ENCODE measurements at regions not wholly inside any gene's neighbourhood (a gene's known extent, or its start where the extent isn't known, plus 50 kb on each side); places are given as distances from the start of the nearest gene placed in this dataset.
A peak's percentile ranks its signal among the peaks of the same experiment; 100 is the strongest.

DNA sequence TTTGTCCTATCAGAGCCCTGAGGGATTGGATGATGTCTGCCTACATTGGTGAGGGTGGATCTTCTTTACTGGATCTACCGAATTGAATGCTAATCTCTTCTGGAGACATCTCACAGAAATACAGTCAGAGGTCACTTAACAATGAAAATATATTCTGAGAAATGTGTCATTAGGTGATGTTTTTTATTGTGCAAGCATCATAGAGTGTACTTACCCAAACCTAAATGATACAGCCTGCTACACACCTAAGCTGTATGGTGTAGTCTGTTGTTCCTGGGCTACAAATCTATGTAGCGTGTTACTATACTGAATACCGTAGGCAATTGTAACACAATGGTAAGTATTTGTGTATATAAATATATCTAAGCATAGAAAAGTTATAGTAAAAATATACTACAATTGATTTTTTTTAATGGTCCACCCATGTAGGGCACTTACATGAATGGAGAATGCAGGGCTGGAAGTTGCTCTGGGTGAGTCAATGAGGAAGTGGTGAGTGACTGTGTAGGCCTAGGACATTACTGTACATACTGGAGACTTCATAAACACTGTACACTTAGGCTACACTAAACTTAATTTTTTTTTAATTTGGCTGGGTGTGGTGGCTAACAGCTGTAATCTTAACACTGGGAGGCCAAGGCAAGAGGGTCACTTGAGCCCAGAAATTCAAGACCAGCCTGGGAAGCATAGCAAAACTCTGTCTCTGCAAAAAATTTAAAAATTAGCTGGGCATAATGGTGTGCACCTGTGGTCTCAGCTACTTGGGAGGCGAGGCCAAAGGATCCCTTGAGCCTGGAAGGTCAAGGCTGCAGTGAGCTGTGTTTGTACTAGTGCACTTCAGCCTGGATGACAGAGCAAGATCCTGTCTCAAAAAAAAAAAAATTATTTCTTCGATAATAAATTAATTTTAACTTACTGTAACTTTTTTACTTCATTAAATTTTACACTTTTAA is 226.3 kb upstream of the UBE2E3 start:
- Histone ChIP-seq H3K27me3 (ENCODE audit: insufficient read depth, poor library complexity, severe bottlenecking) (no peaks in the 10 kb centered on the region), H3K4me3 (replicated peaks; ENCODE audit: insufficient read depth, low read length) (no peak overlapping the region), H3K27ac (replicated peaks) (no peak overlapping the region)
- no peak for DNase-seq (ENCODE audit: low read depth in 1 of 2, low spot score in 1 of 2)
- TF ChIP-seq POLR2AphosphoS5 (IDR thresholded peaks at IDR 0.05; ENCODE audit: low read depth) = no peak
- TF ChIP-seq SPI1 (IDR thresholded peaks at IDR 0.05; ENCODE audit: borderline replicate concordance, low read depth) = peak; percentile 60

DNA sequence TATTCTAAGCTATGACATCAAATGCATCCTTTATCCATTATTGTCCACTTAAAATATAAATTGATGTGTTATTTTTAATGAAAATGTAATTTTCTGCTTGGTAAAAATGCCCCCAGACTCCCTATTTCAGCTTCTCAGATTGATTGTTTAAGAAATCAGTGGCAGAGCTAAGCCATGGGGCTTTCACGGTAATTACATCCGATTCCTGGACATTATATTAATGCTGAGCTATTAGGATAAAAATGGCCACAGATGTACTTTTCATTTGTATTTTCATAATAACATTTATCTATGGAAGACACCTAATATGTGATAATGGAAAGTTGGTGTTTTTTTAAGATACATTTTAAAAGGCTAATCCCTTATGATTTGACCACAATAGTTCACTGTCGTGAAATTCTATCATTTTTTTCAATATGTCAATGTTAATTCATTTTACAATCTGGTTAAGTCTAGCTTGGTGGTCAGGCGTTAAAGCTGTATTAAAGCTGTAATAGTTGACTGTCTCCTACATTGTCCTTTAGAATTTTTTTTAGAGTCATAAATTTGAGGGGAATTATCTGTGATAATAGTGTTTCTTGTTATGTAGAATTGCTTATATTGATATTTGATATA is 229.0 kb upstream of the UBE2E3 start:
- Histone ChIP-seq H3K27ac (replicated peaks) (no peak overlapping the region), H3K27me3 (ENCODE audit: insufficient read depth, poor library complexity, severe bottlenecking) (no peaks in the 10 kb centered on the region), H3K4me3 (replicated peaks; ENCODE audit: insufficient read depth, low read length) (no peak overlapping the region)
- no peak for DNase-seq (ENCODE audit: low read depth in 1 of 2, low spot score in 1 of 2)
- no peak for TF ChIP-seq POLR2AphosphoS5 (IDR thresholded peaks at IDR 0.05; ENCODE audit: low read depth)
- TF ChIP-seq, protein P1, sequence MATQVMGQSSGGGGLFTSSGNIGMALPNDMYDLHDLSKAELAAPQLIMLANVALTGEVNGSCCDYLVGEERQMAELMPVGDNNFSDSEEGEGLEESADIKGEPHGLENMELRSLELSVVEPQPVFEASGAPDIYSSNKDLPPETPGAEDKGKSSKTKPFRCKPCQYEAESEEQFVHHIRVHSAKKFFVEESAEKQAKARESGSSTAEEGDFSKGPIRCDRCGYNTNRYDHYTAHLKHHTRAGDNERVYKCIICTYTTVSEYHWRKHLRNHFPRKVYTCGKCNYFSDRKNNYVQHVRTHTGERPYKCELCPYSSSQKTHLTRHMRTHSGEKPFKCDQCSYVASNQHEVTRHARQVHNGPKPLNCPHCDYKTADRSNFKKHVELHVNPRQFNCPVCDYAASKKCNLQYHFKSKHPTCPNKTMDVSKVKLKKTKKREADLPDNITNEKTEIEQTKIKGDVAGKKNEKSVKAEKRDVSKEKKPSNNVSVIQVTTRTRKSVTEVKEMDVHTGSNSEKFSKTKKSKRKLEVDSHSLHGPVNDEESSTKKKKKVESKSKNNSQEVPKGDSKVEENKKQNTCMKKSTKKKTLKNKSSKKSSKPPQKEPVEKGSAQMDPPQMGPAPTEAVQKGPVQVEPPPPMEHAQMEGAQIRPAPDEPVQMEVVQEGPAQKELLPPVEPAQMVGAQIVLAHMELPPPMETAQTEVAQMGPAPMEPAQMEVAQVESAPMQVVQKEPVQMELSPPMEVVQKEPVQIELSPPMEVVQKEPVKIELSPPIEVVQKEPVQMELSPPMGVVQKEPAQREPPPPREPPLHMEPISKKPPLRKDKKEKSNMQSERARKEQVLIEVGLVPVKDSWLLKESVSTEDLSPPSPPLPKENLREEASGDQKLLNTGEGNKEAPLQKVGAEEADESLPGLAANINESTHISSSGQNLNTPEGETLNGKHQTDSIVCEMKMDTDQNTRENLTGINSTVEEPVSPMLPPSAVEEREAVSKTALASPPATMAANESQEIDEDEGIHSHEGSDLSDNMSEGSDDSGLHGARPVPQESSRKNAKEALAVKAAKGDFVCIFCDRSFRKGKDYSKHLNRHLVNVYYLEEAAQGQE (IDR thresholded peaks at IDR 0.05; ENCODE audit: insufficient replicate concordance, low read depth) = no peak
- TF ChIP-seq, protein P2, sequence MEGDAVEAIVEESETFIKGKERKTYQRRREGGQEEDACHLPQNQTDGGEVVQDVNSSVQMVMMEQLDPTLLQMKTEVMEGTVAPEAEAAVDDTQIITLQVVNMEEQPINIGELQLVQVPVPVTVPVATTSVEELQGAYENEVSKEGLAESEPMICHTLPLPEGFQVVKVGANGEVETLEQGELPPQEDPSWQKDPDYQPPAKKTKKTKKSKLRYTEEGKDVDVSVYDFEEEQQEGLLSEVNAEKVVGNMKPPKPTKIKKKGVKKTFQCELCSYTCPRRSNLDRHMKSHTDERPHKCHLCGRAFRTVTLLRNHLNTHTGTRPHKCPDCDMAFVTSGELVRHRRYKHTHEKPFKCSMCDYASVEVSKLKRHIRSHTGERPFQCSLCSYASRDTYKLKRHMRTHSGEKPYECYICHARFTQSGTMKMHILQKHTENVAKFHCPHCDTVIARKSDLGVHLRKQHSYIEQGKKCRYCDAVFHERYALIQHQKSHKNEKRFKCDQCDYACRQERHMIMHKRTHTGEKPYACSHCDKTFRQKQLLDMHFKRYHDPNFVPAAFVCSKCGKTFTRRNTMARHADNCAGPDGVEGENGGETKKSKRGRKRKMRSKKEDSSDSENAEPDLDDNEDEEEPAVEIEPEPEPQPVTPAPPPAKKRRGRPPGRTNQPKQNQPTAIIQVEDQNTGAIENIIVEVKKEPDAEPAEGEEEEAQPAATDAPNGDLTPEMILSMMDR (IDR thresholded peaks at IDR 0.05; ENCODE audit: insufficient read depth, low read length) = no peak
- TF ChIP-seq GABPA (IDR thresholded peaks at IDR 0.05; ENCODE audit: low read depth) = no peak
- TF ChIP-seq SPI1 (IDR thresholded peaks at IDR 0.05; ENCODE audit: borderline replicate concordance, low read depth) = no peak

DNA sequence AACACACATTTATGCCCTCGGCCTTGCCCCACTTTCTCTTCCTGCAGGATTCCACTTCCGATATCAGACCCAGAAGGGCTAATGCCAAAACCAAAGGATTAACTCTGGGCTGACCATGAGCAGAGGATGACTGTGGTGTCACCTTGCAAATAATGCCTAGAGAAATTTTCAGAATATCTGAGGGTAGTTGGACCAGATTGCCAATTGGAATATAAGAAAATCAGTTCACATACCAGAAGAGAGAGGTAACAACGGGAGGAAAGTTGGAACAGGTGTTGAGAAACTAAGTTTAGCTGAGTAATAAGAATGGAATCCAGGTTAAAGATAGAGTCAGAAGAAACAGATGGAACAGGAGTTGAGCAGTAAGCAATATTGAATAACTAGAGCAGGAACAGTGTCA is 232.7 kb upstream of the UBE2E3 start:
- DNase-seq (ENCODE audit: low read depth in 1 of 2, low spot score in 1 of 2) = no peak
- Histone ChIP-seq H3K27ac (replicated peaks) (no peak overlapping the region), H3K4me3 (replicated peaks; ENCODE audit: insufficient read depth, low read length) (no peak overlapping the region), H3K27me3 (ENCODE audit: insufficient read depth, poor library complexity, severe bottlenecking) (no peaks in the 10 kb centered on the region)
- TF ChIP-seq SPI1 (IDR thresholded peaks at IDR 0.05; ENCODE audit: borderline replicate concordance, low read depth) = no peak
- TF ChIP-seq POLR2AphosphoS5 (IDR thresholded peaks at IDR 0.05; ENCODE audit: low read depth) = no peak
- no peak for TF ChIP-seq GABPA (IDR thresholded peaks at IDR 0.05; ENCODE audit: low read depth)
- TF ChIP-seq, protein P2 (IDR thresholded peaks at IDR 0.05; ENCODE audit: insufficient read depth, low read length) = no peak
- TF ChIP-seq, protein P1 (IDR thresholded peaks at IDR 0.05; ENCODE audit: insufficient replicate concordance, low read depth) = no peak

DNA sequence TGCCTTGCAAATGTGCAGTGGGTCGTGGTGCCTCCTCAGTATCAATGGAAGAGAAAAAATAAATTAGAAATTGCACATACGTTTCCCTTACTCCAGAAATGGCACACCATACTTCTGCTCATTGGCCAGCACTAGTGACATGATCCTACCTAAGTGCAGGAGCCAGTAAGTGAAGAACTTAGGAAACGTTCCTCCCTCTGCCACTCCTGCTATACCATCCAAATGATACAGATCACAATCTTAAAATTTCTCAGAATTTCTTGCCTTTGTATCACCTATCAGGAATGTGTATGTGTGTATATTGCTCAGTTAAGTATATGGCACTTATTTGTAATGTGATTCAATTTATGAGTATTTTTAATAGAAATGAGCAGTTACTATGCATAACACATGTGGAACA is 237.0 kb upstream of the UBE2E3 start:
- no peak overlapping the region for H3K27ac ChIP-seq (replicated peaks)
- no peak for TF ChIP-seq GABPA (IDR thresholded peaks at IDR 0.05; ENCODE audit: low read depth)
- TF ChIP-seq, protein P1 (IDR thresholded peaks at IDR 0.05; ENCODE audit: insufficient replicate concordance, low read depth) = no peak
- H3K4me3 ChIP-seq (replicated peaks; ENCODE audit: insufficient read depth, low read length) = no peak overlapping the region
- no peaks in the 10 kb centered on the region for H3K27me3 ChIP-seq (ENCODE audit: insufficient read depth, poor library complexity, severe bottlenecking)
- DNase-seq (ENCODE audit: low read depth in 1 of 2, low spot score in 1 of 2) = no peak
